Naive thymus-derived CD4-positive, alpha-beta T cell (primary cell): ENCODE measurements at regions not wholly inside any gene's neighbourhood (a gene's known extent, or its start where the extent isn't known, plus 50 kb on each side); places are given as distances from the start of the nearest gene placed in this dataset.

Source experiments
- ATAC-seq: fragments of 150-1000 bp; cut with Tn5 transposase; 2 replicates; pipeline ENCODE4 v1.10.0; 2021; ENCODE audit warnings: mild to moderate bottlenecking, moderate library complexity
- CTCF ChIA-PET: fragments of 350-600 bp; sonication (Branson Sonifier 250); formaldehyde crosslinking; loops from one replicate; lab custom pipeline; 2021; ENCODE audit warnings: antibody characterized with exemption; lab: Charles Lee
- POLR2A ChIA-PET: fragments of 350-600 bp; sonication (Branson Sonifier 250); formaldehyde crosslinking; loops from one replicate; lab custom pipeline; 2021; ENCODE audit warnings: antibody characterized with exemption, inconsistent platforms; lab: Charles Lee
- DNase-seq, 9 donors: peaks; one replicate each; pipeline versions ENCODE4 v3.0.0 to v3.0.0-alpha.2; 2020 to 2022; ENCODE audit warnings: mixed read lengths in 1 of 9
- H3K27ac ChIP-seq: one replicate; pipeline ENCODE4 v1.7.0; 2013; ENCODE audit warnings: mild to moderate bottlenecking, low read depth, low read length, moderate library complexity
- H3K27me3 ChIP-seq, 2 donors: one replicate each; pipeline ENCODE4 v1.7.0; 2013; ENCODE audit warnings: low read length in 2 of 2, mild to moderate bottlenecking in 2 of 2, moderate library complexity in 2 of 2; ENCODE audit not compliant: control insufficient read depth in 2 of 2, insufficient read depth in 2 of 2
- H3K36me3 ChIP-seq, 3 experiments: 1 replicate in 2 of 3; 2 replicates in 1 of 3; pipeline ENCODE4 v1.7.0; 2013; ENCODE audit warnings: low read length in 3 of 3, mild to moderate bottlenecking in 3 of 3, moderate library complexity in 1 of 3; ENCODE audit not compliant: insufficient read depth in 3 of 3, control insufficient read depth in 2 of 3
- H3K4me1 ChIP-seq, 2 donors: one replicate each; pipeline ENCODE4 v1.7.0; 2013; ENCODE audit warnings: low read length in 2 of 2, mild to moderate bottlenecking in 2 of 2, moderate library complexity in 1 of 2; ENCODE audit not compliant: control insufficient read depth in 2 of 2, insufficient read depth in 2 of 2
- H3K4me3 ChIP-seq: 2 replicates; pipeline ENCODE4 v1.7.0; 2013; ENCODE audit warnings: mild to moderate bottlenecking, low read length
- H3K9me3 ChIP-seq, 3 experiments: 1 replicate in 2 of 3; 2 replicates in 1 of 3; pipeline ENCODE4 v1.7.0; 2013; ENCODE audit warnings: low read length in 3 of 3; ENCODE audit not compliant: control insufficient read depth in 2 of 3
- H3K27ac Mint-ChIP-seq, 9 donors: one replicate each; pipeline ENCODE4 v1.8.0; 2020 to 2022; ENCODE audit warnings: mixed read lengths in 9 of 9, mild to moderate bottlenecking in 8 of 9, moderate library complexity in 5 of 9, inconsistent platforms in 2 of 9
- H3K27me3 Mint-ChIP-seq, 5 donors: one replicate each; pipeline ENCODE4 v1.8.0; 2021 to 2022; ENCODE audit warnings: mixed read lengths in 5 of 5, mild to moderate bottlenecking in 1 of 5
- H3K36me3 Mint-ChIP-seq, 5 donors: one replicate each; pipeline ENCODE4 v1.8.0; 2020 to 2022; ENCODE audit warnings: mixed read lengths in 5 of 5, mild to moderate bottlenecking in 3 of 5, inconsistent platforms in 1 of 5
- H3K4me1 Mint-ChIP-seq, 7 donors: one replicate each; pipeline ENCODE4 v1.8.0; 2020 to 2022; ENCODE audit warnings: mixed read lengths in 7 of 7, mild to moderate bottlenecking in 3 of 7, inconsistent platforms in 1 of 7
- H3K4me3 Mint-ChIP-seq, 10 donors: one replicate each; pipeline ENCODE4 v1.8.0; 2020 to 2022; ENCODE audit warnings: mild to moderate bottlenecking in 10 of 10, mixed read lengths in 10 of 10, moderate library complexity in 6 of 10, inconsistent platforms in 2 of 10
- H3K9me3 Mint-ChIP-seq, 11 donors: one replicate each; pipeline ENCODE4 v1.8.0; 2020 to 2022; ENCODE audit warnings: mixed read lengths in 11 of 11, mild to moderate bottlenecking in 4 of 11, inconsistent platforms in 1 of 11, moderate library complexity in 1 of 11
- intact Hi-C, 2 donors: fragments of 100-400 bp; cut with micrococcal nuclease; formaldehyde crosslinking; loops; one replicate each; pipeline ENCODE4 v1.15.1; 2023

GRCh38 chr1:193631306-193631705, 444.9 kb upstream of the B3GALT2 start:
- no peaks in the 10 kb centered on the region for H3K9me3 ChIP-seq

GRCh38 chr1:193629875-193630274, 443.5 kb upstream of the B3GALT2 start:
- no peak overlapping the region for H3K27ac ChIP-seq
- ATAC-seq (no peak), DNase-seq (no peak)
- Mint-ChIP-seq H3K36me3 (peaks cover 0 to 11% (median 0%) of the 10 kb centered on the region in 5 donors), H3K4me1 (peaks cover 5 to 14% (median 10%) of the 10 kb centered on the region in 7 donors), H3K4me3 (no peak overlapping the region), H3K27ac (no peak overlapping the region), H3K27me3 (peaks cover 0 to 9% (median 0%) of the 10 kb centered on the region in 5 donors), H3K9me3 (peaks cover 0 to 3% (median 0%) of the 10 kb centered on the region in 11 donors)
- ChIA-PET CTCF (interaction anchor here (0.9 kb wide), 1 partner anchor 29 kb away, joined by 4 read pairs; no protein-coding TSS in a partner anchor), POLR2A (no interaction called here)
- H3K4me3 ChIP-seq: no peak overlapping the region
- H3K27me3 ChIP-seq: no peaks in the 10 kb centered on the region
- H3K4me1 ChIP-seq: no peaks in the 10 kb centered on the region
- intact Hi-C loops: loop anchor here in 1 of 2 donors (2.0 to 5.0 kb wide), 2 partner anchors 17 to 223 kb away; no protein-coding TSS in a partner anchor
- no peaks in the 10 kb centered on the region for H3K9me3 ChIP-seq
- H3K36me3 ChIP-seq: no peaks in the 10 kb centered on the region

More at GRCh38 chr1:193631306-193631705, 444.9 kb upstream of the B3GALT2 start:
- peaks cover 0 to 14% (median 0%) of the 10 kb centered on the region in 5 donors for H3K36me3 Mint-ChIP-seq
- ATAC-seq (no peak), DNase-seq (no peak)
- Histone ChIP-seq H3K27ac (no peak overlapping the region), H3K27me3 (no peaks in the 10 kb centered on the region), H3K4me3 (no peak overlapping the region), H3K36me3 (no peaks in the 10 kb centered on the region), H3K4me1 (no peaks in the 10 kb centered on the region)
- H3K9me3 Mint-ChIP-seq: peaks cover 0 to 3% (median 0%) of the 10 kb centered on the region in 11 donors
- ChIA-PET POLR2A (interaction anchor here (0.6 to 0.7 kb wide), 2 partner anchors 278 to 296 kb away, joined by 3 read pairs; no protein-coding TSS in a partner anchor), CTCF (no interaction called here)
- no peak overlapping the region for H3K4me3 Mint-ChIP-seq
- no peak overlapping the region for H3K27ac Mint-ChIP-seq
- intact Hi-C loops: loop anchor here in 1 of 2 donors (2.0 to 5.0 kb wide), 2 partner anchors 15 to 224 kb away; no protein-coding TSS in a partner anchor
- H3K4me1 Mint-ChIP-seq: peaks cover 5 to 15% (median 10%) of the 10 kb centered on the region in 7 donors
- peaks cover 0 to 9% (median 0%) of the 10 kb centered on the region in 5 donors for H3K27me3 Mint-ChIP-seq

GRCh38 chr1:193626695-193627094, 440.3 kb upstream of the B3GALT2 start:
- intact Hi-C loops: no loop called here
- no peak overlapping the region for H3K4me3 Mint-ChIP-seq
- ChIA-PET POLR2A (no interaction called here), CTCF (no interaction called here)
- Histone ChIP-seq H3K4me3 (no peak overlapping the region), H3K9me3 (no peaks in the 10 kb centered on the region), H3K4me1 (no peaks in the 10 kb centered on the region), H3K27ac (no peak overlapping the region), H3K36me3 (no peaks in the 10 kb centered on the region), H3K27me3 (no peaks in the 10 kb centered on the region)
- peaks cover 0 to 13% (median 0%) of the 10 kb centered on the region in 5 donors for H3K36me3 Mint-ChIP-seq
- H3K27ac Mint-ChIP-seq: no peak overlapping the region
- ATAC-seq (no peak), DNase-seq (no peak)
- H3K9me3 Mint-ChIP-seq: peaks cover 0 to 3% (median 0%) of the 10 kb centered on the region in 11 donors
- peaks cover 0 to 9% (median 0%) of the 10 kb centered on the region in 5 donors for H3K27me3 Mint-ChIP-seq
- H3K4me1 Mint-ChIP-seq: peaks cover 0 to 6% (median 0%) of the 10 kb centered on the region in 7 donors

GRCh38 chr1:193625255-193625654, 438.8 kb upstream of the B3GALT2 start:
- POLR2A ChIA-PET: no interaction called here
- Histone ChIP-seq H3K9me3 (no peaks in the 10 kb centered on the region), H3K4me1 (no peaks in the 10 kb centered on the region), H3K27me3 (no peaks in the 10 kb centered on the region), H3K27ac (no peak overlapping the region), H3K4me3 (no peak overlapping the region), H3K36me3 (no peaks in the 10 kb centered on the region)
- H3K36me3 Mint-ChIP-seq: peaks cover 0 to 11% (median 0%) of the 10 kb centered on the region in 5 donors
- intact Hi-C loops: no loop called here
- ATAC-seq: no peak
- H3K27me3 Mint-ChIP-seq: peaks cover 0 to 9% (median 0%) of the 10 kb centered on the region in 5 donors
- H3K4me1 Mint-ChIP-seq: peaks cover 0 to 6% (median 0%) of the 10 kb centered on the region in 7 donors
- DNase-seq: no peak
- peaks cover 0 to 7% (median 0%) of the 10 kb centered on the region in 11 donors for H3K9me3 Mint-ChIP-seq
- no peak overlapping the region for H3K27ac Mint-ChIP-seq
- no peak overlapping the region for H3K4me3 Mint-ChIP-seq
- CTCF ChIA-PET: no interaction called here

- ATAC-seq (no peak), DNase-seq (no peak)
- ChIA-PET POLR2A (interaction anchor here (0.6 kb wide), 1 partner anchor 123 kb away, joined by 3 read pairs; no protein-coding TSS in a partner anchor), CTCF (no interaction called here)
- H3K36me3 Mint-ChIP-seq: peaks cover 0 to 20% (median 0%) of the 10 kb centered on the region in 5 donors
- Histone ChIP-seq H3K27me3 (no peaks in the 10 kb centered on the region), H3K4me3 (no peak overlapping the region), H3K4me1 (no peaks in the 10 kb centered on the region), H3K36me3 (no peaks in the 10 kb centered on the region), H3K27ac (no peak overlapping the region), H3K9me3 (no peaks in the 10 kb centered on the region)
- no peak overlapping the region for H3K27ac Mint-ChIP-seq
- no peak overlapping the region for H3K4me3 Mint-ChIP-seq
- peaks cover 0 to 11% (median 0%) of the 10 kb centered on the region in 11 donors for H3K9me3 Mint-ChIP-seq
- no peaks in the 10 kb centered on the region for H3K27me3 Mint-ChIP-seq
- intact Hi-C loops: loop anchor here in 1 of 2 donors (2.0 kb wide), 1 partner anchor 21 kb away; no protein-coding TSS in a partner anchor
- peaks cover 0 to 6% (median 0%) of the 10 kb centered on the region in 7 donors for H3K4me1 Mint-ChIP-seq
Measured at GRCh38 chr1:193619911-193620310, 433.5 kb upstream of the B3GALT2 start.

GRCh38 chr1:193614817-193615216, 428.4 kb upstream of the B3GALT2 start:
- H3K27ac Mint-ChIP-seq: no peak overlapping the region
- Histone ChIP-seq H3K36me3 (no peaks in the 10 kb centered on the region), H3K4me3 (no peak overlapping the region), H3K4me1 (no peaks in the 10 kb centered on the region), H3K9me3 (no peaks in the 10 kb centered on the region), H3K27me3 (no peaks in the 10 kb centered on the region), H3K27ac (no peak overlapping the region)
- H3K4me1 Mint-ChIP-seq: peaks cover 0 to 10% (median under 1%) of the 10 kb centered on the region in 7 donors
- no peaks in the 10 kb centered on the region for H3K27me3 Mint-ChIP-seq
- peaks cover 0 to 12% (median 0%) of the 10 kb centered on the region in 11 donors for H3K9me3 Mint-ChIP-seq
- ChIA-PET POLR2A (no interaction called here), CTCF (interaction anchor here (0.9 kb wide), 1 partner anchor 13 kb away, joined by 3 read pairs; no protein-coding TSS in a partner anchor)
- peaks cover 0 to 21% (median 0%) of the 10 kb centered on the region in 5 donors for H3K36me3 Mint-ChIP-seq
- no peak for ATAC-seq
- H3K4me3 Mint-ChIP-seq: no peak overlapping the region
- no peak for DNase-seq
- intact Hi-C loops: no loop called here
